Myocyte (in vitro differentiated cells): ENCODE measurements at regions not wholly inside any gene's neighbourhood (a gene's known extent, or its start where the extent isn't known, plus 50 kb on each side); places are given as distances from the start of the nearest gene placed in this dataset.

ENCODE experiments used
- DNase-seq: peaks from one replicate; pipeline ENCODE4 v3.0.0-alpha.2; 2012; ENCODE audit warnings: low read depth

GRCh38 chr12:81811061-81811777 is 52.1 kb upstream of the PPFIA2 start:
- DNase-seq = no peak

GRCh38 chr12:81809829-81810595 is 50.9 kb upstream of the PPFIA2 start:
- no peak for DNase-seq

GRCh38 chr12:81809113-81809777 is 50.1 kb upstream of the PPFIA2 start:
- no peak for DNase-seq
